Right lobe of liver (tissue), 6 donors: ENCODE measurements at regions not wholly inside any gene's neighbourhood (a gene's known extent, or its start where the extent isn't known, plus 50 kb on each side); places are given as distances from the start of the nearest gene placed in this dataset.

Source experiments
- ATAC-seq, 4 donors: fragments of 200-7000 bp; cut with Tn5 transposase; one replicate each; pipeline ENCODE4 v1.9.1; 2020; ENCODE audit warnings: mild to moderate bottlenecking in 4 of 4, moderate library complexity in 4 of 4
- DNase-seq, 3 donors: peaks; one replicate each; pipeline ENCODE4 v3.0.0-alpha.2; 2020
- H3K27ac ChIP-seq, 3 donors: fragments of 200-600 bp; one replicate each; pipeline ENCODE4 v1.8.0; 2022
- H3K27me3 ChIP-seq, 2 donors: fragments of 200-600 bp; one replicate each; pipeline ENCODE4 v1.8.0; 2022
- H3K36me3 ChIP-seq, 4 donors: fragments of 200-600 bp; sonication (generic) in 1 of 4; one replicate each; pipeline versions ENCODE4 v1.5.1 to v1.8.0; 2017 to 2022; ENCODE audit warnings: control low read depth in 1 of 4
- H3K4me1 ChIP-seq, 4 donors: fragments of 200-600 bp; sonication (generic) in 1 of 4; one replicate each; pipeline versions ENCODE4 v1.5.1 to v1.8.0; 2017 to 2022; ENCODE audit warnings: control low read depth in 1 of 4
- H3K4me3 ChIP-seq, 3 donors: fragments of 200-600 bp; one replicate each; pipeline ENCODE4 v1.8.0; 2022
- H3K9me3 ChIP-seq, 4 donors: fragments of 200-600 bp; sonication (generic) in 1 of 4; one replicate each; pipeline versions ENCODE4 v1.5.1 to v1.8.0; 2017 to 2022; ENCODE audit warnings: control low read depth in 1 of 4
- POLR2A ChIP-seq: fragments of 450-650 bp; IDR thresholded peaks from one replicate; pipeline ENCODE4 v1.6.1; 2017; ENCODE audit warnings: antibody characterized with exemption, mild to moderate bottlenecking
- WGBS: methylation state at CpG from one replicate; pipeline ENCODE4 v1.1.6; 2018; ENCODE audit warnings: low coverage, low lambda C conversion rate; ENCODE audit not compliant: insufficient coverage; ENCODE audit errors: missing lambda C conversion rate; 5-methylcytosine and 5-hydroxymethylcytosine counted together
- intact Hi-C, 2 donors: fragments of 100-400 bp; cut with DNase I; formaldehyde crosslinking; loops; one replicate each; pipeline versions ENCODE4 v1.11.2 to v1.14.1; 2022
- TF ChIP-seq, protein P1 (sequence below), 4 donors: fragments of 200-600 bp in 3 of 4; fragments of 450-650 bp in 1 of 4; IDR thresholded peaks; one replicate each; pipeline versions ENCODE4 v1.5.1 to v1.8.0; 2016 to 2022; ENCODE audit warnings: antibody characterized with exemption in 4 of 4, mild to moderate bottlenecking in 2 of 4
- donor health status: DM: no; HTN: yes; CAD: no.
- donor health status: DM: no; HTN: no; CAD: no.
- donor health status: DM: no; HTN: no; CAD: no.
- donor health status: DM: no; HTN: yes; CAD: no.
- donor health status: DM: no; HTN: yes; CAD: no.

DNA sequence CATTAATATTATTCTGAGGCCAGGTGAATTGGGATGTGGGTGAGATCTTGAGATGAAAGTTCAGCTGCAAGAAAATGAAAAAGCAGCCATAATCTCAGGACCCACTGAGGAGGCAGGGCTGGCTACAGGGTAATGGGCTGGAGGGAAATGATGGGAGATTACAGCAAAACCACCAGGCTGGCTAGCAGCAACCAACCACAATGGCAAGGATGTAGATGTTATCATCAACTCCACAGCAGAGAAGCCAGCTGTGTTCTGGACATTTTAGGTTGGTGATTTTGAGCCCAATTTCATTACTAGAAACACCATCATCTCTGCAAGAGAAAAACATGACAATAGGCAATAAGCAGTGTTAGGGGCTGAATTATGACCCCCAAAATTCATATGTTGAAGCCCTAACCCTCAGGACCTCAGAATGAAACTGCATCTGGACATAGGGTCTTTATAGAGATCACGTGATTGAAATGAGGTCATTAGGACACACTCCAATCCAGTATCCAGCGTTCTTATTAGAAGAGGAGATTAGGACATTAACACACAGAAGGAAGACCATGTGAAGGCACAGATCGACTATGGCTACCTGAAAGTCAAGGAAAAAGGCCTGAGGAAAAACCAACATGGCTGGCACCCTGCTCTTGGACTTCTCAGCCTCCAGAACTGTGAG, 139.8 kb upstream of the KIT start:
- TF ChIP-seq, protein P1, sequence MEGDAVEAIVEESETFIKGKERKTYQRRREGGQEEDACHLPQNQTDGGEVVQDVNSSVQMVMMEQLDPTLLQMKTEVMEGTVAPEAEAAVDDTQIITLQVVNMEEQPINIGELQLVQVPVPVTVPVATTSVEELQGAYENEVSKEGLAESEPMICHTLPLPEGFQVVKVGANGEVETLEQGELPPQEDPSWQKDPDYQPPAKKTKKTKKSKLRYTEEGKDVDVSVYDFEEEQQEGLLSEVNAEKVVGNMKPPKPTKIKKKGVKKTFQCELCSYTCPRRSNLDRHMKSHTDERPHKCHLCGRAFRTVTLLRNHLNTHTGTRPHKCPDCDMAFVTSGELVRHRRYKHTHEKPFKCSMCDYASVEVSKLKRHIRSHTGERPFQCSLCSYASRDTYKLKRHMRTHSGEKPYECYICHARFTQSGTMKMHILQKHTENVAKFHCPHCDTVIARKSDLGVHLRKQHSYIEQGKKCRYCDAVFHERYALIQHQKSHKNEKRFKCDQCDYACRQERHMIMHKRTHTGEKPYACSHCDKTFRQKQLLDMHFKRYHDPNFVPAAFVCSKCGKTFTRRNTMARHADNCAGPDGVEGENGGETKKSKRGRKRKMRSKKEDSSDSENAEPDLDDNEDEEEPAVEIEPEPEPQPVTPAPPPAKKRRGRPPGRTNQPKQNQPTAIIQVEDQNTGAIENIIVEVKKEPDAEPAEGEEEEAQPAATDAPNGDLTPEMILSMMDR (IDR thresholded peaks at IDR 0.05): no peak
- no peak for TF ChIP-seq POLR2A
- H3K4me1 ChIP-seq: no peaks in the 10 kb centered on the region

DNA sequence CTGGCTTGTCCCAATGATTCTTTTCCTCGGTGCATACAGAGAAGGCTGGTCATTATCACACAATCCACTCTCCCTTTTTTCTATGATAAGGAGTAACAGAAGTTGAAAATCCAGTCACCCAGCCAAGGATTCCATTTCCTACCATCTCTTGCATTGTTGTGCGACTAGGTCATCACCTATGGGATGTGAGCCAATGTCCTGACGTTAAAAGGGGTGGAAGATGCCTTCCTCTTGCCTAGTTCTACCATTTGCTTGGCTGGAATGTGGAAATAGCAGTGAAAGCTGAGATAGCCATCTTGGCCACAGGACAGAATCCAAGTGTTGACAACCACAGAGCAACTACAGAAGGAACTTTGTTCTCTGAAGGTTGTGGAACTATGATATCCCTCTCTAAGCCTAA, 132.2 kb upstream of the KIT start:
- ATAC-seq: no peak
- no peak for DNase-seq
- 16% methylated on average over 3 of the region's 3 CpGs for WGBS
- no peaks in the 10 kb centered on the region for H3K4me1 ChIP-seq
- no peak overlapping the region for H3K4me3 ChIP-seq
- TF ChIP-seq, protein P1 (IDR thresholded peaks at IDR 0.05): no peak
- TF ChIP-seq POLR2A: no peak
- H3K27ac ChIP-seq: no peak overlapping the region
- H3K9me3 ChIP-seq: no peaks in the 10 kb centered on the region
- intact Hi-C loops: no loop called here
- H3K27me3 ChIP-seq: no peaks in the 10 kb centered on the region
- no peaks in the 10 kb centered on the region for H3K36me3 ChIP-seq

More for the DNA sequence above, 139.8 kb upstream of the KIT start:
- H3K27ac ChIP-seq: no peak overlapping the region
- no peaks in the 10 kb centered on the region for H3K9me3 ChIP-seq
- H3K36me3 ChIP-seq: no peaks in the 10 kb centered on the region
- intact Hi-C loops: no loop called here
- no peak overlapping the region for H3K4me3 ChIP-seq
- 60% methylated on average over 2 of the region's 3 CpGs for WGBS
- ATAC-seq (no peak), DNase-seq (no peak)
- H3K27me3 ChIP-seq: no peaks in the 10 kb centered on the region

DNA sequence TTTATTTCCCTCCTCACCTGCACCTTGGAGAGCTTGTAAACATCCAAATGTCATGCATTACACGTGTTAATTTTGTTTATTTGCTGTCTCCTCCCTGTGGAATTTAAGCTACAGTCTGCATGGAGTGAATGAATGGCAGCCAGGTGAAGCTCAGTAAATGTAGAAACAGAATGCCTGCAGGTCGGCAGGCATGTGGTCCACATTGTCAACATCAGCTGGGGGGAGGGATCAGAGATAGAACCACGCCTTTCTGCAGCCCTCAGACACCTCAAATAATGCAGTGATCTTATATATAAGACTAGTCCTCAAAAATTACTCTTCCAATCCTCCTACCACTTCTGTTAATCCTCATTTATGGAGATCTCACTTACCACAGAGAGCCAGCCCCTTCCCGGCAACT, 131.2 kb upstream of the KIT start:
- 34% methylated on average over 4 of the region's 4 CpGs for WGBS
- DNase-seq: no peak
- no peak overlapping the region for H3K4me3 ChIP-seq
- H3K9me3 ChIP-seq: no peaks in the 10 kb centered on the region
- intact Hi-C loops: no loop called here
- TF ChIP-seq, protein P1 (IDR thresholded peaks at IDR 0.05): no peak
- no peak for TF ChIP-seq POLR2A
- H3K4me1 ChIP-seq: no peaks in the 10 kb centered on the region
- ATAC-seq: no peak
- no peaks in the 10 kb centered on the region for H3K36me3 ChIP-seq
- H3K27ac ChIP-seq: no peak overlapping the region
- H3K27me3 ChIP-seq: no peaks in the 10 kb centered on the region

DNA sequence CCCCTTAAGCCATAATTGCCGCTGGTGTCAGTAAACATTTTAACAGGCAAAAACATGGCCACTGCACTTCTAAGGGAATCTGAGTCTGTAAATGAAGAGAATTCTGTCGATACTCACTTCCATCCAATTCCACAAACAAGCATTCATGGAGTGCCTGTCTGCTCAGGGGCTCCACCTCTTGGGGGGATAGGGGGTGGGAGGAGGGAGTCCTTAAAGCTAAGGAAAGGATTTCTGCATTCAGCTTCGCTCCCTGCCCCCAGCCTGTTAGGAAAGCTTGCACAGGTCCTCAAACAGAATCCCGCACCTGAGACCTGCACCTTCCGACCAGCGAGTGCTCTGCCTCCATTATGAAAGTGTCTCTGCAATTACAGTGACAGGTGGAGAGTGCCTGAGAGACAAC, 130.2 kb upstream of the KIT start:
- Histone ChIP-seq H3K27ac (no peak overlapping the region), H3K36me3 (no peaks in the 10 kb centered on the region), H3K27me3 (no peaks in the 10 kb centered on the region), H3K4me3 (no peak overlapping the region), H3K9me3 (no peaks in the 10 kb centered on the region), H3K4me1 (no peaks in the 10 kb centered on the region)
- ATAC-seq: no peak
- DNase-seq: no peak
- intact Hi-C loops: no loop called here
- TF ChIP-seq, protein P1 (IDR thresholded peaks at IDR 0.05): no peak
- TF ChIP-seq POLR2A: no peak
- 67% methylated on average over 5 of the region's 6 CpGs for WGBS
